ENCODE measurements at regions not wholly inside any gene's neighbourhood (a gene's known extent, or its start where the extent isn't known, plus 50 kb on each side); places are given as distances from the start of the nearest gene placed in this dataset.

DNA sequence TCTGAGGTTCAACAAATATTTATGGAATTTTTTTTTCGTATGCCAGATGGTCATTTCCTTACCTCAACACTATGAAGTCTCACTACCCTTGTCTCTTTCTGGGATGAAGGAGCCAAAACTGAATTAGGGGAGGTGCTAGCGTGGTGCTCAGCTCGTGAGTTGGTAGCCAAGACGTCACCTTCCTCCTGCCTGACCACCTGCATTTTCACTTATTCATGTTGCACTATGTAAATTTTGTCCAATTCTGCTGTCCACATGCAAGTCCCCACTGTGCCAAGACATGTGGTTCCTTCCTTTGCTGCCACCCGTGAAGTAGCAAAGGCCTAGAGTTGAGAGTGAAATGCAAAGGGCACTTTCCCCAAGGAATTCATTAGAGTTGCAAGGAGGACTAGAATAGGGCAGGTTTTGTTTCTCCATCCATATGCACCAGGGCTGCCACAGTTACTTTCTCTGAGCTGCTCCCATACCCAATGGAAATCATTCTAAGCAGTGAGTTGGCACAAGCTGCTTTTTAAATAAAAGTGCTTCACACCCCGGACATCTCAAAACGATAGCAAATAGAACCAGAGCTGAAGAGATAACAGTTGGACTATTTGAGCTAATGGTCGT, 591.3 kb upstream of the NOX3 start:
- H3K4me3 ChIP-seq, result no peak overlapping the region
- Mint-ChIP-seq H3K27me3 (ENCODE audit: insufficient read depth, low read depth, poor library complexity) (no peaks in the 10 kb centered on the region), H3K9me3 (peaks cover 9% of the 10 kb centered on the region), H3K27ac (no peak overlapping the region), H3K36me3 (ENCODE audit: low read depth) (no peaks in the 10 kb centered on the region), H3K4me3 (no peak overlapping the region), H3K4me1 (peaks cover 10% of the 10 kb centered on the region)
- H3K4me1 ChIP-seq (ENCODE audit: insufficient read depth), result 0 out of 2 replicates have a peak, but pooled peaks cover 5% of the 10 kb centered on the region
- ATAC-seq (no peak), DNase-seq (ENCODE audit: low spot score) (no peak)
- no peaks in the 10 kb centered on the region for H3K79me2 ChIP-seq (replicated peaks; ENCODE audit: insufficient read depth)
- no peaks in the 10 kb centered on the region for H3K36me3 ChIP-seq (ENCODE audit: insufficient read depth)
- H3K27ac ChIP-seq (ENCODE audit: low read depth), result no peak overlapping the region
- no peaks in the 10 kb centered on the region for H4K20me1 ChIP-seq (replicated peaks; ENCODE audit: insufficient read depth)
- no peak overlapping the region for H3K4me2 ChIP-seq
- H3K27me3 ChIP-seq (ENCODE audit: insufficient read depth), result no peaks in the 10 kb centered on the region
- no peaks in the 10 kb centered on the region for H3F3A ChIP-seq (replicated peaks; ENCODE audit: low read depth)
- TF ChIP-seq EZH2phosphoT487 (IDR thresholded peaks at IDR 0.05; ENCODE audit: unreplicated experiment) (no peak), STAT1 (IDR thresholded peaks at IDR 0.05; ENCODE audit: unreplicated experiment) (no peak), ZNF331 (CRISPR knock-in tag; IDR thresholded peaks at IDR 0.05; ENCODE audit: low read depth) (no peak), ZNF462 (CRISPR knock-in tag; IDR thresholded peaks at IDR 0.05) (no peak), POLR2AphosphoS5 (IDR thresholded peaks at IDR 0.05; ENCODE audit: low read depth) (no peak), NANOG (IDR thresholded peaks at IDR 0.05; ENCODE audit: borderline replicate concordance) (no peak), EZH2 (IDR thresholded peaks at IDR 0.05; ENCODE audit: low read depth, unreplicated experiment) (no peak), ZNF114 (CRISPR knock-in tag; IDR thresholded peaks at IDR 0.05) (no peak), JUNB (IDR thresholded peaks at IDR 0.05; ENCODE audit: unreplicated experiment) (no peak), CREB1 (CRISPR knock-in tag; IDR thresholded peaks at IDR 0.05; ENCODE audit: low read depth) (no peak)
- TF ChIP-seq, protein P1, sequence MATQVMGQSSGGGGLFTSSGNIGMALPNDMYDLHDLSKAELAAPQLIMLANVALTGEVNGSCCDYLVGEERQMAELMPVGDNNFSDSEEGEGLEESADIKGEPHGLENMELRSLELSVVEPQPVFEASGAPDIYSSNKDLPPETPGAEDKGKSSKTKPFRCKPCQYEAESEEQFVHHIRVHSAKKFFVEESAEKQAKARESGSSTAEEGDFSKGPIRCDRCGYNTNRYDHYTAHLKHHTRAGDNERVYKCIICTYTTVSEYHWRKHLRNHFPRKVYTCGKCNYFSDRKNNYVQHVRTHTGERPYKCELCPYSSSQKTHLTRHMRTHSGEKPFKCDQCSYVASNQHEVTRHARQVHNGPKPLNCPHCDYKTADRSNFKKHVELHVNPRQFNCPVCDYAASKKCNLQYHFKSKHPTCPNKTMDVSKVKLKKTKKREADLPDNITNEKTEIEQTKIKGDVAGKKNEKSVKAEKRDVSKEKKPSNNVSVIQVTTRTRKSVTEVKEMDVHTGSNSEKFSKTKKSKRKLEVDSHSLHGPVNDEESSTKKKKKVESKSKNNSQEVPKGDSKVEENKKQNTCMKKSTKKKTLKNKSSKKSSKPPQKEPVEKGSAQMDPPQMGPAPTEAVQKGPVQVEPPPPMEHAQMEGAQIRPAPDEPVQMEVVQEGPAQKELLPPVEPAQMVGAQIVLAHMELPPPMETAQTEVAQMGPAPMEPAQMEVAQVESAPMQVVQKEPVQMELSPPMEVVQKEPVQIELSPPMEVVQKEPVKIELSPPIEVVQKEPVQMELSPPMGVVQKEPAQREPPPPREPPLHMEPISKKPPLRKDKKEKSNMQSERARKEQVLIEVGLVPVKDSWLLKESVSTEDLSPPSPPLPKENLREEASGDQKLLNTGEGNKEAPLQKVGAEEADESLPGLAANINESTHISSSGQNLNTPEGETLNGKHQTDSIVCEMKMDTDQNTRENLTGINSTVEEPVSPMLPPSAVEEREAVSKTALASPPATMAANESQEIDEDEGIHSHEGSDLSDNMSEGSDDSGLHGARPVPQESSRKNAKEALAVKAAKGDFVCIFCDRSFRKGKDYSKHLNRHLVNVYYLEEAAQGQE (IDR thresholded peaks at IDR 0.05; ENCODE audit: unreplicated experiment), result no peak
- TF ChIP-seq, protein P2, sequence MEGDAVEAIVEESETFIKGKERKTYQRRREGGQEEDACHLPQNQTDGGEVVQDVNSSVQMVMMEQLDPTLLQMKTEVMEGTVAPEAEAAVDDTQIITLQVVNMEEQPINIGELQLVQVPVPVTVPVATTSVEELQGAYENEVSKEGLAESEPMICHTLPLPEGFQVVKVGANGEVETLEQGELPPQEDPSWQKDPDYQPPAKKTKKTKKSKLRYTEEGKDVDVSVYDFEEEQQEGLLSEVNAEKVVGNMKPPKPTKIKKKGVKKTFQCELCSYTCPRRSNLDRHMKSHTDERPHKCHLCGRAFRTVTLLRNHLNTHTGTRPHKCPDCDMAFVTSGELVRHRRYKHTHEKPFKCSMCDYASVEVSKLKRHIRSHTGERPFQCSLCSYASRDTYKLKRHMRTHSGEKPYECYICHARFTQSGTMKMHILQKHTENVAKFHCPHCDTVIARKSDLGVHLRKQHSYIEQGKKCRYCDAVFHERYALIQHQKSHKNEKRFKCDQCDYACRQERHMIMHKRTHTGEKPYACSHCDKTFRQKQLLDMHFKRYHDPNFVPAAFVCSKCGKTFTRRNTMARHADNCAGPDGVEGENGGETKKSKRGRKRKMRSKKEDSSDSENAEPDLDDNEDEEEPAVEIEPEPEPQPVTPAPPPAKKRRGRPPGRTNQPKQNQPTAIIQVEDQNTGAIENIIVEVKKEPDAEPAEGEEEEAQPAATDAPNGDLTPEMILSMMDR (conservative IDR thresholded peaks at IDR 0.05; ENCODE audit: low read depth in 2 of 2), result no peak
- TF ChIP-seq, protein P3, sequence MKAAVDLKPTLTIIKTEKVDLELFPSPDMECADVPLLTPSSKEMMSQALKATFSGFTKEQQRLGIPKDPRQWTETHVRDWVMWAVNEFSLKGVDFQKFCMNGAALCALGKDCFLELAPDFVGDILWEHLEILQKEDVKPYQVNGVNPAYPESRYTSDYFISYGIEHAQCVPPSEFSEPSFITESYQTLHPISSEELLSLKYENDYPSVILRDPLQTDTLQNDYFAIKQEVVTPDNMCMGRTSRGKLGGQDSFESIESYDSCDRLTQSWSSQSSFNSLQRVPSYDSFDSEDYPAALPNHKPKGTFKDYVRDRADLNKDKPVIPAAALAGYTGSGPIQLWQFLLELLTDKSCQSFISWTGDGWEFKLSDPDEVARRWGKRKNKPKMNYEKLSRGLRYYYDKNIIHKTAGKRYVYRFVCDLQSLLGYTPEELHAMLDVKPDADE (IDR thresholded peaks at IDR 0.05), result no peak
- no peak overlapping the region for H2AFZ ChIP-seq
- peaks cover 16% of the 10 kb centered on the region; the same call in 1 of the 2 replicates for H3K9me2 ChIP-seq (ENCODE audit: insufficient read depth)

All from GM23338 (cell line).